Astrocyte of the cerebellum (primary cell): ENCODE measurements at regions not wholly inside any gene's neighbourhood (a gene's known extent, or its start where the extent isn't known, plus 50 kb on each side); places are given as distances from the start of the nearest gene placed in this dataset.

Experiments
- DNase-seq: peaks from one replicate; pipeline ENCODE4 v3.0.0-alpha.2; 2011; ENCODE audit warnings: low read depth
- H3K4me3 ChIP-seq: 2 replicates; pipeline ENCODE4 v1.5.1; 2011; ENCODE audit warnings: mild to moderate bottlenecking, low read depth, low read length, moderate library complexity
- in situ Hi-C: cut with HindIII; loops from 2 replicates; pipeline ENCODE4 v1.10.0; 2017; ENCODE audit warnings: low sequenced_read_pairs
- TF ChIP-seq, protein P1 (sequence below): IDR thresholded peaks from 2 replicates; pipeline ENCODE4 v1.5.1; 2012; ENCODE audit warnings: low read length, low read depth, moderate library complexity, mild to moderate bottlenecking; ENCODE audit errors: missing control alignments

DNA sequence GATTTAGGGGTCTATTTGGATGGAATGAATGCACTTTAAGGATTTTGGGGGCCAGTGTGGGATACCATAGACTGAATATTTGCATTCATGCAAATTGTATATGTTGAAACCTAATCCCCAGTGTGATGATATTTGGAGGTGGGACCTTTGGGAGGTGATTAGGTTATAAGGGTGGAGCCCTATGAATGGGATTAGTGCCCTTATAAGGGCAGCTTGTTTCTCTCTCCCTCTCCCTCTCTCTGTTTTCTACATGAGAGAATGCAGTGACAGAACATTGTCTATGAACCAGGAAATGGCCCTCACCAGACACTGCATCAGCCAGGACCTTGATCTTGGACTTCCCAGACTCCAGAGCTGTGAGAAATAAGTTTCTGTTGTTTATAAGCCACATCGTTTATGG, 166.1 kb downstream of the MED10 start:
- in situ Hi-C loops, result no loop called here
- TF ChIP-seq, protein P1, sequence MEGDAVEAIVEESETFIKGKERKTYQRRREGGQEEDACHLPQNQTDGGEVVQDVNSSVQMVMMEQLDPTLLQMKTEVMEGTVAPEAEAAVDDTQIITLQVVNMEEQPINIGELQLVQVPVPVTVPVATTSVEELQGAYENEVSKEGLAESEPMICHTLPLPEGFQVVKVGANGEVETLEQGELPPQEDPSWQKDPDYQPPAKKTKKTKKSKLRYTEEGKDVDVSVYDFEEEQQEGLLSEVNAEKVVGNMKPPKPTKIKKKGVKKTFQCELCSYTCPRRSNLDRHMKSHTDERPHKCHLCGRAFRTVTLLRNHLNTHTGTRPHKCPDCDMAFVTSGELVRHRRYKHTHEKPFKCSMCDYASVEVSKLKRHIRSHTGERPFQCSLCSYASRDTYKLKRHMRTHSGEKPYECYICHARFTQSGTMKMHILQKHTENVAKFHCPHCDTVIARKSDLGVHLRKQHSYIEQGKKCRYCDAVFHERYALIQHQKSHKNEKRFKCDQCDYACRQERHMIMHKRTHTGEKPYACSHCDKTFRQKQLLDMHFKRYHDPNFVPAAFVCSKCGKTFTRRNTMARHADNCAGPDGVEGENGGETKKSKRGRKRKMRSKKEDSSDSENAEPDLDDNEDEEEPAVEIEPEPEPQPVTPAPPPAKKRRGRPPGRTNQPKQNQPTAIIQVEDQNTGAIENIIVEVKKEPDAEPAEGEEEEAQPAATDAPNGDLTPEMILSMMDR, result no peak
- H3K4me3 ChIP-seq, result no peak overlapping the region
- DNase-seq, result no peak

DNA sequence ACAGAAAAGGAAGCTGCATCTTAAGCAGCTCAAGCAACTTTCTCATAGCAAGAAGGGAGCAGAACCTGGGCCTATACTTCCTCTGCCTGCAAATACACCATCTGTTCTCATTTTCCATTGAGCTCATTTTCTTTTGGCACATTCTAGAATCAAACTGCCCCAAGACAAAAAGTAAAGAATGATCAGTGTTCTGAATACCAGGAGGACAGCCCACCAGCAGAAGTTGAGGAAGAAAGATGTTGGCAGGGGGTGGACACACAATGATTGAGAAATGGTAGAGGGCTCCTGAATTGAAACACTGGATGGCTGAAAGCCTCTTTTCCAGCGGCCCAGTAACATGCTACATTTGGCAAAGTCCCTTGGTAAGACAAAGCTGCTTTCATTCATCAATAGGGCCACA, 171.8 kb downstream of the MED10 start:
- no peak overlapping the region for H3K4me3 ChIP-seq
- in situ Hi-C loops, result no loop called here
- TF ChIP-seq, protein P1, result no peak
- no peak for DNase-seq

GRCh38 chr5:6202968-6203365, 175.4 kb downstream of the MED10 start:
- in situ Hi-C loops, result no loop called here
- TF ChIP-seq, protein P1, result no peak
- no peak overlapping the region for H3K4me3 ChIP-seq
- DNase-seq, result no peak

DNA sequence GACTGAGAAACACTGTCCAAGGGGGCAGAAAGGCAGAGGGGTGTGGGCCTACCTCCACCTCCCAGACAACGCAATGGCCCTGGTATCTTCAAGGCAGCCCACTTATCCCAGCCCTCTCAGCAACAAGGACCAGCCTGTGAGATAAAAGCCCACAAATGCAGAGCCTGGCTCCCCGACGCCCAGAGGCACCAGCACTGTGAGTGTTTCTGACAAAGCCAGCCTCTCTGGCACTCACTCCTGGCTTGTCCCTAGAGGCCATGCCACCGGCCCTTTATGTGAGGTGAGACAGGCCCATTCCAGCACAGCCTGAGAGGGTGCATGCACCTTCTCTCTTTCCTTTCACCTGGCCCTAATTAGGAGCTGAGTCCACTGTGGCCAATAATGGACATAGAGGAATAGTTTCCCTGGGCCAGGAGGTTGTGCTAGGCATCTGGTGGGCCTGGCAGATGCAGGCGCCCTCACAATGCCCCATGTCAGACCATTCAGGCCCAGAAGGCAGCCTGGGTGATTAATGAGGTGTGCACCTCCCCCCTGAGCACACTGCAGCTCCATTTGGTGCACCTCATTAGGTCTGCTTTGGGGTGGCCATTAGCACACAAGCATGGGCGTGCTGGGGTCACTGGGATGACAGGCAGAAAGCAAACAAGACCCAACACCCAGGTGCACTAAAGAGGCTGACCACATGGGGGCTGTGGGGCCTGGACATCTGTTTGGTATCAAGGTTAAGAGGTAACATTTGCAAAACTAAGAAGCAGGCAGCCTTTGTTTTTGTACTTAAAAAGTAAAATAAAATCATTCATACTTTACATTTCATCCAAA, 176.0 kb downstream of the MED10 start:
- TF ChIP-seq, protein P1, result peak; percentile 9
- no peak overlapping the region for H3K4me3 ChIP-seq
- DNase-seq, result no peak
- in situ Hi-C loops, result no loop called here

DNA sequence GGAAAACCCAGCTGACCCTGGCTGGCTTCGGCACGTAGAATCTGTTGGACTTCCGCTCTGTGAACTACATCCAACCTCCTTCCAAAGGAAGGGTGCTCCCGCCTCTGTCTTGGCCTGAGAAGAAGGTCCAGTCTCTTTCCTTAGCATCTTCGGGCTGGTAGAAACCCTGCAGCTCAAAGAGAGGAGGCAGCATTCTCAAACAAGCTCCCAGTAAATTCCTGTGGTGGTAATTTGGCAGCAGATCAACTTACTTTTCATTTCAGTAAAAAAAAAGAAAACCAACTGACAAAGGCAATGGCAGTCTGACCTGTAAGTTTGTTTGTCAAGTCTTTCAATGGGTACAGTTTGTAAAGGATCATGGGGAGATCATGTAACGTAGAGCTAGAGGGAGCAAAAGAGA, 176.7 kb downstream of the MED10 start:
- TF ChIP-seq, protein P1, result peak; percentile 40
- peak; percentile 47 for DNase-seq
- in situ Hi-C loops, result no loop called here
- no peak overlapping the region for H3K4me3 ChIP-seq

DNA sequence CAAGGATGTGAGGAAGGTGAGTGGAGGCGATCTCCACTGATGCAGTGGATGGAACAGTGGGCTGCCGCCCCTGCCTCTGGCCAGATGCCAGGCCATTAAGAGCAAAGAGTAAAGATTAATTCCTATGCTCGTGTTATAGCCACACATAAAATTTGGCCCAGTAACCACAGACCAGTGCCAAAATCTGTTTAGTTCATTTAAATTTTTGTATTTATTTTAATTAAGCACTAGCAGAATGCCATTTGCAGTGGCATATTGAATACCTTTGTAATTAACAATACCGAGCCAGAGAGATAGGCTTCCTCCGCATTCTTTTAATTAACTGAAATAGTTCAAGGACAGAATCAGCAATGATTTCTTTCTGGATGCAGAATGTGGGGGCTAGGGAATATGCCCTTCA, 179.8 kb downstream of the MED10 start:
- DNase-seq, result no peak
- in situ Hi-C loops, result no loop called here
- H3K4me3 ChIP-seq, result no peak overlapping the region
- TF ChIP-seq, protein P1, result no peak
